ENCODE measurements at regions not wholly inside any gene's neighbourhood (a gene's known extent, or its start where the extent isn't known, plus 50 kb on each side); places are given as distances from the start of the nearest gene placed in this dataset.

DNA sequence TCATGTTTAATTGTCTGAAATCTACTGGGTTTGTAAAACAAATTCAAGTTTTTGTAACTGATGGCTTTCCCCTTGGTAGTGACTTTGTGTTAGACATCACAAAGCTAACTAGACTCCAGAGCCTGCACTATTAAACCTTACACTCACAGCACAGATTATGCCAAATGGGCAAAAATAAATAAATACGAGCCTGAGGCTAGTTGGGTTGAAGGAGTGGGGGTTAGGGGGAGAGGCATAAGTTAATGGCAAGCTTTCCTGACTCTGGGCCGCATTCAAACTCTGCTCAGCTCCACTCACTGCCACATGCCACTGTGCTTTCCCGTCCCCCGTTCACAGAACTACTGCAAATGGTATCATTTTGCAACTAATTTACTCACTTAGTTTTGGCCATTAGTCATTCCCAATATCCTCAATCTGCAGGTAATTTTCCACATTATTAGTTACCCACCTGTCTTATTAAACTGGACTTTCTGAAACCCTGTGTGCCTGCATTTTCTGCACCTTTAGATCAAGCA is 1079.9 kb upstream of the PIK3C3 start:
- DNase-seq (ENCODE audit: low read depth) = no peak

DNA sequence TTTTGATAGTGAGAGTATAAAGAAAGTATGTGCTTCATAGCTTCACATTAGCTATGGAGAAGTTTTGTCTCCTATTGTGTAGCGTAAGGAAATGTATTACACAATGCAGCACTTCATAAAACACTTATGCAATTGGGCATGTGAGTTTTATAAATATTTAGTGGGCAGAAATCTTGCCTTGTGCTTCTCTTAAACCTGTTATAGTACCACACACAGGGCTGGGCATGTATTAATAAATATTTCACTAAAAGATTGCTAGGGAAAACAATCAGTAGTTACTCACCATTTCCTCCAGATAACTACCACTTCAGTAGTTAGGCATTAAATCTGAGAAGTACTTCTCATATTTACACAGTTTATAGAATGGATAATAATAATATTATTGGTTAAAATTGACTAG is 1080.8 kb upstream of the PIK3C3 start:
- no peak for DNase-seq (ENCODE audit: low read depth)

DNA sequence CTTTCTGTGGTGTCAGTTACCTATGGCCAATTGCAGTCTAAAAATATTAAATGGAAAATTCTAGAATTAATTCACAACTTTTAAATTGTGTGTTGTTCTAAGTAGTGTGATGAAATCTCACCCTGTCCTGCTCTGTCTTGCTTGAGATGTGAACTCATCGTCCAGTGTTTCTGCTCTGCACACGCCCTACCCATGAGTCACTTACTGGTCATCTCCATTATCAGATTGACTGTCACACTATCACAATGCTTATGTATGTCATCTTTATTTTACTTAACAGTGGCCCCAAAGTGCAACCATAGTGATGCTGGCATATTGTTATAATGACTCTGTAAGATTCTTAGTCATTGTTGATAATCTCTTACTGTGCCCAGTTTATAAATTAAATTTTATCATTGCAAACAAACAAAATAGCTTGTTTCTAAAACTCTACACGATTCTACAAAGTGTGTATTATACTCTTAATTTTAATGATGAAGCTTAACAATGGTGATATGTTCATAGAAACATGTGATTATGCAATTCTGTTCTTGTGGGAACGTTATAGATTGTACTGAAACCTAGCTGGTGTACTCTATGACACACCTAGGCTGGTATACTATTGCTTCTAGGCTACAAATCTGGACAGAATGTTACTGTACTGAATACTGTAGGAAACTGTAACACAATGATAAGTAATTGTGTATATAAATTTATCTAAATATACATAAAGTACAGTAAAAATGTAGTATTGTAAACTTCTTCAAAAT is 1086.8 kb upstream of the PIK3C3 start:
- DNase-seq (ENCODE audit: low read depth) = no peak

- no peak for DNase-seq (ENCODE audit: low read depth)
Measured at GRCh38 chr18:40867459-40867858, 1087.6 kb upstream of the PIK3C3 start.

DNA sequence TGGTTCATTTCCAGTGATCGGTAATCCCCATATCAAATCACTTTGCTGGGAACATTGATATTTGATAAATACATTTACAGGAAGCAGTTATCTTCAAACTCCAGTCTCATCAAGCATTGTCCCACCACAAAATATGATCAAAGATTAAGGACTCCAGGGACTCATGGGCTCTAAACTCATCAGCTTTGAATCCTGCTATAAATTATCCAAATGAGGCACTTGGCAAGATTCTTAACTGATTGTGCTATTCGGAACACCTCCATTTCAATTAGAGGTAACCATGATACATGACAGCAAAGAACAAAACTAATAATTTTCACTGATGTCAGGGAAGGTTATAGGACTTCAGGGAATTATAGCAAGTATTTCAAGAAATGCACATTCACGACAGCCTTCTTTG is 1088.1 kb upstream of the PIK3C3 start:
- DNase-seq (ENCODE audit: low read depth) = no peak

DNA sequence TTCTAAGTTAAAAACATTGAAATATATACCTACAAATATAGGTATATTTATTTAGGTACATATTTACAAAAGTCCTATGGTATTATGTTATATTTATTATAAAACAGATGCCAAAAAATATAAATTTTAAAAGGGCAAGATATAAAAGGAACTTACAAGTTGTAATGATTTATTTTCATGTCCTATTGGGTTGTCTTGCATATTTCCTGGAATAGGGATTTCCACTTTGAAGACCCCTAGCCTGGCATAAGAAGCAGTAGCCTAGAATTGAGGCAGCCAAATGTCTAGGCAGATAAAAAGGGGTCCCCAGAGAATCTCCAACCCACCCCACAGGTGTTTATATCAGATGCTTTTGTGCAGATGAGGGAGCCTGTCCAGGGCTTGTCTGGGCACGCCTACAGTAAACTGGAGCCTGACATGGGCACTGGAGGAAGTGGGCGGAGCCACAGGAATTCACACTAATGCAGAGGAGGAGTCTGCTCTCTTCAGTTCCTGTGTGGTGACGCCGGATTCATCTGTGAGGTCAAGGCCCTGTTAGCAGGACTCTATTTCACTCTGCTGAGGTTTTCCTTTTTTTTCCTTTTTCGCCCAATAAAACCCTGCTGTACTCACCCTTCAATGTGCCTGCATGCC is 1088.9 kb upstream of the PIK3C3 start:
- no peak for DNase-seq (ENCODE audit: low read depth)

DNA sequence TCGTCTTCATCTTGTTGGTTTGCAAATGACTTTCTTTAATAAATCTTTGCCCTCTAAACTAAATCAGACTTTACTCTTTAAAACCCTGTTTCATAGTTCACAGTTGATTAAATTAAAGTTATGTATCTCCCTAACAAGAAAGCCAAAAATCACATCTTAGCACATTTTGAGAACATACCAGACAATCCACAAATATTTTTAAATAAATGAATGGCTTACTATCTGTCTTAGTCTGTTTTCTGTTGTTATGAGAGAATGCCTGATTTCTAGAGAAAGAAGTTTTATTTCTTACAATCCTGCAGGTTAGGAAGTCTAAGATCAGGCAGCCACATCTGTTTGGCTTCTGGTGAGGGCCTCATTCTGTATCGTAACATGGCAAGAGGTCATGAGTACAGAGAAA is 1090.2 kb upstream of the PIK3C3 start:
- DNase-seq (ENCODE audit: low read depth) = no peak

DNA sequence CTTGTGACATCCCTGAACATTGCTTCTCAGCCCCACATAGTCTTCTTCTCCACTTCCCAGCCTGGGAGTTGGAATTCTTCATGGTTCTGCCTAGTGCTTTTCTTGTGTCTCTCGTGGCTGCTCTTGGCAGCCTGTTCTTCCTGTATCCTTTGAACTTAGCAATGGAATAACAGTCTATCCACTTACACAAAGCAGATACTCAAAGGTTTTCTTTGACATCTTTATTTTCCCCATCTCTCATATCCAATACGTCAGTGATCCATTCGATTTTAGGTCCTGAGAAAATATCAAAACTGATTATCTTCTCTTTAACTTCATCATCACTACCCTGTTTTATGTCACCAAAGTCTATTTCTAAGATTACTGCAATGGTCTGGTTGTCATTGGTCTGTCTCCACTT is 1091.2 kb upstream of the PIK3C3 start:
- no peak for DNase-seq (ENCODE audit: low read depth)

DNA sequence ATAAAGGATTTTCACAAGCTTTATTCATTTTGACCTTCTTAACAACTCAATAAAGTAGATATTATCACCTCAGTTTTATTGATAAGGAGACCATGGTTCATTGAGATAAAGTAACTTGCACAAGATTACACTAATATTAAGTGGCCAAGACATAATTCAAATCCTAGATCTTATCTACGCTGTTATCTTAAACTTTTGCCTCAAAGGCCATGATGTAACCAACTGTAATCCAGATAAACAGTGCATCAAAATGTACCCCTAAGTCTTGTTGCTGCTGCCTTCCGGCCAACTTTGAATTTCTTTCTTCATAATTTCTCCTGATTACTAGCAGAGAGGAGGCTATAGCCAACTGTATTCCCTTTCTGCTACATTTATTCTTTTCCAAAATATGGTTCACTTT is 1094.8 kb upstream of the PIK3C3 start:
- DNase-seq (ENCODE audit: low read depth) = no peak

DNA sequence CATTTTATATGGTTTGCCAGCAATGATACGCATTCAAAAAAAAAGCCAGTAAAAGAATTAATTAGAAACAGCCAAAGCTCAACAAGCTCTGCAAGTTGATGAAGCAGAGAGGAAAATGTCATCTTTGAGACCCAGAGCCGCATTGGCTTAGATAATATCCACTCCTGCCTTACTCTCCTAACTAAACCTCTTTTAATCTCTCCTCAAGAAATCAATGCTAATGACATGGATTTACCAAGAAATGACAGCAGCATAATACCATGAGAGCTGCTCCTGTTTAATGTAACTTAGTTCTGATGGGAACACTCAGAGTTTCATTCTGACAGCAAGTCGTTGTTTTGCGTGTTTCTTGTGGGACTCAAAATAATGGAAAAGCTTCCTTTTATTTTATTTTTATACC is 1099.4 kb upstream of the PIK3C3 start:
- no peak for DNase-seq (ENCODE audit: low read depth)

DNA sequence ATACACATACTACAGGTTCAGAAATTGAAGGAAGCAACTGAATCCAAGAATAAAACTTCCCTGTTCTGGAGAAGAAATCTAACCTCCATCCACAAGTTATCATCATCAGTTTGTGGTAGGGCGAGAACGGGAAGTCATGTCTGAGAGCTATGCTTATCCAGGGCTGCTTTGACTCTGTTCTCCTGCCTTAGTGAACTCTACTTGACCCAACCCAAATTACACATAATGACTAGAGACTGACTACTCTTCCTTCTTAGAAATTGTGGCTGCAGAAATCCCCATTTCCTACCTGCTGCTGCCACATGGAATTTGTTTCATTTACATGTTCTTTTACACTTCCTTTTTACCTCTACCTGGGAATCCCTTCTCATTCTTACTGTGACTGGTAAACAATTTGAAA is 1102.6 kb upstream of the PIK3C3 start:
- DNase-seq (ENCODE audit: low read depth) = no peak

- DNase-seq (ENCODE audit: low read depth) = no peak
Measured at GRCh38 chr18:40851014-40851429, 1104.0 kb upstream of the PIK3C3 start.

- DNase-seq (ENCODE audit: low read depth) = no peak
Measured at GRCh38 chr18:40849886-40850285, 1105.1 kb upstream of the PIK3C3 start.

- DNase-seq (ENCODE audit: low read depth) = no peak
Measured at GRCh38 chr18:40841467-40841866, 1113.6 kb upstream of the PIK3C3 start.

- no peak for DNase-seq (ENCODE audit: low read depth)
Measured at GRCh38 chr18:40841063-40841462, 1114.0 kb upstream of the PIK3C3 start.

GRCh38 chr18:40832362-40832761 is 1122.7 kb upstream of the PIK3C3 start:
- no peak for DNase-seq (ENCODE audit: low read depth)

DNA sequence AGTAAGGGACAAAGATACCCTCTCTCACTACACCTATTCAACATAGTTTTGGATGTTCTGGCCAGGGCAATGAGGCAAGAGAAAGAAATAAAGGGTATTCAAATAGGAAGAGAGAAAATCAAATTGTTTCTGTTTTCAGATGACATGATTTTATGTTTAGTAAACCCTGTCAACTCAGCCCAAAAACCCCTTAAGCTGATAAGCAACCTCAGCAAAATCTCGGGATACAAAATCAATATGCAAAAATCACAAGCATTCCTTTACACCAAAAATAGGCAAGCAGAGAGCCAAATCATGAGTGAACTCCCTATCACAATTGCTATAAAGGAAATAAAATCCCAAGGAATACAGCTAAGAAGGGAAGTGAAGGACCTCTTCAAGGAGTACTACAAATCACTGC is 1130.7 kb upstream of the PIK3C3 start:
- no peak for DNase-seq (ENCODE audit: low read depth)

GRCh38 chr18:40821596-40822243 is 1133.3 kb upstream of the PIK3C3 start:
- DNase-seq (ENCODE audit: low read depth) = no peak

DNA sequence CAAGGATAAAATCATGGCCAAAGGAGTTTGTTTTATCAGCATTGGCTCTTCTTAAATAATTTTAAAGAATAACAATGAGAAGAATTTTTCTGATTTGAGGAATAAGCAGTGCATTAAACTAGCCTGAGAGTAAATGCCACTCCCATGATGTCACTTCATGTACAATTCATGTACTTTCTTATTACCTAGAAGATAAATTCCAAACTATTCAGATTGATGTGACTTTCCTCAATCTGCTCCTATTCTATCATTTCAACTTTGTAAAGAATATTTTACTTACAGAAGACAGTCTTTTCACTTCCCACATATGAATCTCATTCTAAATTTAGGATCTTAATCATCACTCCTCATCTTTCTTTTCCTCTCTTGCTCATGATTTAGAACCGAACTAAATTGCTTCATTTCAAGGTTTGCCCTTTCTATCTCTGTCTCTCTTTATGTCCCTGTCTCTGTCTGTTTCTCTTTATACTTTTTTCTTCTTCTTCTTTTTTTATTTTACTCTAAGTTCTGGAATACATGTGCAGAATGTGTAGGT is 1142.0 kb upstream of the PIK3C3 start:
- DNase-seq (ENCODE audit: low read depth) = no peak

GRCh38 chr18:40810372-40810771 is 1144.7 kb upstream of the PIK3C3 start:
- DNase-seq (ENCODE audit: low read depth) = no peak

- no peak for DNase-seq (ENCODE audit: low read depth)
Measured at GRCh38 chr18:40789286-40789685, 1165.7 kb upstream of the PIK3C3 start.

DNA sequence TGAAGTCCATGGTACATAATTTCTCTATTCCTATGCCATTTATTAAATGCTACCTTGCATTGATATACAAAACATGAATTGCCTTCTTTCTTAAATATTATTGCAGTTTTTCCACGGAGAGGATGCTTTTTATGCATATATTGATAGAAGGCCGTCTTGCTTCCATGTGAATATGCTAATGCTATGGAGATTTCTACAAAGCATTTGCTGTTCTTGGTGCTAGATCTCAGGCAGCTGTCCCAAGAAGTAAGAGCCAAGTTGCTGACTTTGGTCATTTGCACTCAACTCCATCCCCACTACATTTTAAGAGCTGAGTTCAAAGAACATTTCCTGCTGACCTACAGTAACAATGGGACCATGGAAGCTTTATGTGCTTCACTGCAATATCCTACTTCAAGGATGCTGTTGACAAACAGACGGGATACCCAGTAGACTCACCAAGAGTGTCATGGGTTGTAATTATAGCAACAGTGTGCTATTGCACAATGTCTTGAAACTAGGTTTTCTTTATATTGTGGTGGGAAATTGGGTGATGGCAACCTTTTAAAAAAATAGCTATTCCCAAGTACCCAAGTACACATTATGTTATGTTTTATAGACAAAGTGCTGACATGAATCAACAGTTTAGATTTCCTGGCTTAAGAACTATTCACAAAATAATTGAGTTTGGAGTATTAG is 1172.4 kb upstream of the PIK3C3 start:
- DNase-seq (ENCODE audit: low read depth) = no peak

Measured in T-helper 22 cell (primary cell).